Panc1 (cell line): ENCODE measurements at regions not wholly inside any gene's neighbourhood (a gene's known extent, or its start where the extent isn't known, plus 50 kb on each side); places are given as distances from the start of the nearest gene placed in this dataset.

Experiments
- ATAC-seq: fragments of 200-7000 bp; cut with Tn5 transposase; 2 replicates; pipeline ENCODE4 v1.9.1; 2020; ENCODE audit warnings: mild to moderate bottlenecking, moderate library complexity
- BruUV-seq: library from RNA; stranded (reverse); fragments of 400-500 nt; replicated peaks from 2 replicates; lab custom pipeline; 2021; lab: Mats Ljungman, UMichigan
- CTCF ChIA-PET: fragments of 300-600 bp; sonication (Branson Sonifier 250); formaldehyde crosslinking; loops from one replicate; lab custom pipeline; 2022; ENCODE audit warnings: antibody characterized with exemption; lab: Charles Lee
- POLR2A ChIA-PET: fragments of 300-600 bp; sonication (Branson Sonifier 250); formaldehyde crosslinking; loops from one replicate; lab custom pipeline; 2022; ENCODE audit warnings: antibody characterized with exemption; lab: Charles Lee
- DNase-seq: peaks from one replicate; pipeline ENCODE4 v3.0.0-alpha.2; 2010; ENCODE audit warnings: low read depth, low spot score
- H3K27ac ChIP-seq: 2 replicates; pipeline ENCODE4 v1.5.1; 2011; ENCODE audit warnings: mild to moderate bottlenecking, low read length, inconsistent platforms
- H3K27me3 ChIP-seq: fragments of 200-500 bp; sonication (Bioruptor generic); 2 replicates; pipeline ENCODE4 v1.6.0; 2014; ENCODE audit warnings: low read length, inconsistent platforms; ENCODE audit not compliant: control insufficient read depth, insufficient read depth
- H3K36me3 ChIP-seq: fragments of 200-500 bp; sonication (Bioruptor generic); 2 replicates; pipeline ENCODE4 v1.5.1; 2014; ENCODE audit warnings: inconsistent platforms, mild to moderate bottlenecking, low read length, moderate library complexity; ENCODE audit not compliant: control insufficient read depth, insufficient read depth
- H3K4me1 ChIP-seq: 2 replicates; pipeline ENCODE4 v1.5.1; 2011; ENCODE audit warnings: inconsistent platforms, mild to moderate bottlenecking, low read length, moderate library complexity; ENCODE audit not compliant: control insufficient read depth, insufficient read depth
- H3K4me3 ChIP-seq, 2 experiments: 2 replicates each; pipeline ENCODE4 v1.5.1; 2011 to 2012; ENCODE audit warnings: low read depth in 2 of 2, low read length in 2 of 2, mild to moderate bottlenecking in 2 of 2, inconsistent platforms in 1 of 2, moderate library complexity in 1 of 2
- H3K9me3 ChIP-seq: fragments of 200-500 bp; sonication (Bioruptor generic); 2 replicates; pipeline ENCODE4 v1.5.1; 2014; ENCODE audit warnings: low read depth, mild to moderate bottlenecking, inconsistent platforms, low read length, moderate library complexity; ENCODE audit not compliant: control insufficient read depth, insufficient read depth
- POLR2AphosphoS5 ChIP-seq: IDR thresholded peaks from 2 replicates; pipeline ENCODE4 v1.6.1; 2012; ENCODE audit warnings: mild to moderate bottlenecking, low read depth, low read length, moderate library complexity
- SIN3A ChIP-seq: IDR thresholded peaks from 2 replicates; pipeline ENCODE4 v1.6.1; 2012; ENCODE audit warnings: low read depth, mild to moderate bottlenecking, low read length, moderate library complexity, borderline replicate concordance; ENCODE audit not compliant: insufficient read depth
- TCF7L2 ChIP-seq: IDR thresholded peaks from 2 replicates; pipeline ENCODE4 v1.6.1; 2011; ENCODE audit warnings: mild to moderate bottlenecking, low read depth, low read length, inconsistent platforms
- in situ Hi-C: cut with HindIII; loops from 2 replicates; pipeline ENCODE4 v1.10.0; 2016; ENCODE audit warnings: low sequenced_read_pairs, low pct_unique_long_range_greater_than_20kb
- intact Hi-C: fragments of 100-400 bp; cut with micrococcal nuclease; formaldehyde crosslinking; loops from one replicate; pipeline ENCODE4 v1.10.0; 2022; ENCODE audit not compliant: unreplicated experiment
- TF ChIP-seq, protein P1 (sequence below), 2 experiments: IDR thresholded peaks; 2 replicates each; pipeline ENCODE4 v1.6.1; 2011 to 2012; ENCODE audit warnings: low read depth in 2 of 2, control low read depth in 1 of 2, low read length in 1 of 2, mild to moderate bottlenecking in 1 of 2, moderate library complexity in 1 of 2; ENCODE audit not compliant: insufficient read depth in 1 of 2
- TF ChIP-seq, protein P2 (sequence below): fragments of 450-650 bp; IDR thresholded peaks from 2 replicates; pipeline ENCODE4 v1.5.1; 2017; ENCODE audit warnings: mild to moderate bottlenecking

DNA sequence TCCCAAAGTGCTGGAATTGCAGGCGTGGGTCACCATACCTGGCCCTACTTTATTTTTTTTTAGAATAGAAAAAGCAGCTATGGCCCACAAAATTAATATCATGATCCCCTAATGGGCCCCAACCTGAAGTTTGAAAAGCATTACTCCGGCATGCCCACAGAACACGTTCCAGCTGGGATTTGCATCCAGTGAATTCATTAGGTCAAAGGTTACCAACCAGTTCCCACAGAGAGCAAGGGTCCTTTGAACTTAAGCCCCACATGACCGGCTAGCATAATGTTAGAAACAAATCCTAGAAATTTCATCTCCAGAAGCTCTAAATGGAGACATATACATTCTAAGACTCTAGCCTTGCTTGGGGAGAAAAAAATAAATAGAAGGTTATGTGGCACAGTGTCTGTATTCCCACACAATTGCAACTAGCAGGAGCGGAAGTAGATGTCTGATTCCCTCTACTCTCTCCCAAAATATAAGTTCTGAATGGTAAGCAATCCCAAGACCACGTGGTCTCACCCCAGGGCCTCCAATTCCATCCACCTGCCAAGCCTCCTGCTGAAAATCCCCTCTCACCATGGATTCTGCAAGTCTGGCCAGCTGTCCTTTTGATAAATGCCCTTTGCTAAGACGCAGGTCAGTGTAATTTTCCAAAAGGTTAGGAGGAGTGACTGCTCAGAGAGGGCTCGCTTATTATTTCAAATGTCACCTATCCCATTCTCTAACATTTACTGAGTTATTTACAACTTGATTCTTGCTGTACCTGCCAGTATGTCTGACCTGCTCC, 395.8 kb downstream of the NPIPA8 start:
- in situ Hi-C loops (no loop called here), intact Hi-C loops (no loop called here)
- Histone ChIP-seq H3K36me3 (no peaks in the 10 kb centered on the region), H3K9me3 (no peaks in the 10 kb centered on the region), H3K4me1 (no peaks in the 10 kb centered on the region), H3K27ac (no peak overlapping the region), H3K4me3 (no peak overlapping the region), H3K27me3 (peaks cover 7% of the 10 kb centered on the region)
- TF ChIP-seq SIN3A (no peak), POLR2AphosphoS5 (no peak), TCF7L2 (no peak)
- TF ChIP-seq, protein P1, sequence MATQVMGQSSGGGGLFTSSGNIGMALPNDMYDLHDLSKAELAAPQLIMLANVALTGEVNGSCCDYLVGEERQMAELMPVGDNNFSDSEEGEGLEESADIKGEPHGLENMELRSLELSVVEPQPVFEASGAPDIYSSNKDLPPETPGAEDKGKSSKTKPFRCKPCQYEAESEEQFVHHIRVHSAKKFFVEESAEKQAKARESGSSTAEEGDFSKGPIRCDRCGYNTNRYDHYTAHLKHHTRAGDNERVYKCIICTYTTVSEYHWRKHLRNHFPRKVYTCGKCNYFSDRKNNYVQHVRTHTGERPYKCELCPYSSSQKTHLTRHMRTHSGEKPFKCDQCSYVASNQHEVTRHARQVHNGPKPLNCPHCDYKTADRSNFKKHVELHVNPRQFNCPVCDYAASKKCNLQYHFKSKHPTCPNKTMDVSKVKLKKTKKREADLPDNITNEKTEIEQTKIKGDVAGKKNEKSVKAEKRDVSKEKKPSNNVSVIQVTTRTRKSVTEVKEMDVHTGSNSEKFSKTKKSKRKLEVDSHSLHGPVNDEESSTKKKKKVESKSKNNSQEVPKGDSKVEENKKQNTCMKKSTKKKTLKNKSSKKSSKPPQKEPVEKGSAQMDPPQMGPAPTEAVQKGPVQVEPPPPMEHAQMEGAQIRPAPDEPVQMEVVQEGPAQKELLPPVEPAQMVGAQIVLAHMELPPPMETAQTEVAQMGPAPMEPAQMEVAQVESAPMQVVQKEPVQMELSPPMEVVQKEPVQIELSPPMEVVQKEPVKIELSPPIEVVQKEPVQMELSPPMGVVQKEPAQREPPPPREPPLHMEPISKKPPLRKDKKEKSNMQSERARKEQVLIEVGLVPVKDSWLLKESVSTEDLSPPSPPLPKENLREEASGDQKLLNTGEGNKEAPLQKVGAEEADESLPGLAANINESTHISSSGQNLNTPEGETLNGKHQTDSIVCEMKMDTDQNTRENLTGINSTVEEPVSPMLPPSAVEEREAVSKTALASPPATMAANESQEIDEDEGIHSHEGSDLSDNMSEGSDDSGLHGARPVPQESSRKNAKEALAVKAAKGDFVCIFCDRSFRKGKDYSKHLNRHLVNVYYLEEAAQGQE (IDR thresholded peaks at IDR 0.05; ENCODE audit: insufficient read depth in 1 of 2, low read depth in 2 of 2, low read length in 1 of 2), result no peak
- TF ChIP-seq, protein P2, sequence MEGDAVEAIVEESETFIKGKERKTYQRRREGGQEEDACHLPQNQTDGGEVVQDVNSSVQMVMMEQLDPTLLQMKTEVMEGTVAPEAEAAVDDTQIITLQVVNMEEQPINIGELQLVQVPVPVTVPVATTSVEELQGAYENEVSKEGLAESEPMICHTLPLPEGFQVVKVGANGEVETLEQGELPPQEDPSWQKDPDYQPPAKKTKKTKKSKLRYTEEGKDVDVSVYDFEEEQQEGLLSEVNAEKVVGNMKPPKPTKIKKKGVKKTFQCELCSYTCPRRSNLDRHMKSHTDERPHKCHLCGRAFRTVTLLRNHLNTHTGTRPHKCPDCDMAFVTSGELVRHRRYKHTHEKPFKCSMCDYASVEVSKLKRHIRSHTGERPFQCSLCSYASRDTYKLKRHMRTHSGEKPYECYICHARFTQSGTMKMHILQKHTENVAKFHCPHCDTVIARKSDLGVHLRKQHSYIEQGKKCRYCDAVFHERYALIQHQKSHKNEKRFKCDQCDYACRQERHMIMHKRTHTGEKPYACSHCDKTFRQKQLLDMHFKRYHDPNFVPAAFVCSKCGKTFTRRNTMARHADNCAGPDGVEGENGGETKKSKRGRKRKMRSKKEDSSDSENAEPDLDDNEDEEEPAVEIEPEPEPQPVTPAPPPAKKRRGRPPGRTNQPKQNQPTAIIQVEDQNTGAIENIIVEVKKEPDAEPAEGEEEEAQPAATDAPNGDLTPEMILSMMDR, result no peak
- POLR2A ChIA-PET, result no interaction called here
- ATAC-seq (no peak), DNase-seq (no peak)
- BruUV-seq, result no TSS peak
- CTCF ChIA-PET, result no interaction called here

DNA sequence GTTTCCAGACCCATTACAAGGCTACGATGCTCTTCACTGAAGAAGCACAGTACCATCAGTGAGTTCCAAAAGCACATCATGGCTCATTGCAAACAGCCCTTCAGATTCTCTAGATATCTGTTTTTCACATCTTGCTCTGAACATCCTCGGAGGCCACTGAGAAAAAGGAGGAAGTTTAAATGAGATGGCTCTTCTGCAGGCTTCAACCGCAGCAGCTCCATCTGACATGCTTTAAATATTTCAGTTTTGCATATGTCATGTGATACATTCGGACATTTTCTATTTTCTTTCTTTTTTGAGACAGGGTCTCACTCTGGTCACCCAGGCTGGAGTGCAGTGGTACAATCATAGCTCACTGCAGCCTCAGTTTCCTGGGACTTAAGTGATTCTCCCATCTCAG, 396.8 kb downstream of the NPIPA8 start:
- Histone ChIP-seq H3K27ac (no peak overlapping the region), H3K9me3 (no peaks in the 10 kb centered on the region), H3K4me1 (no peaks in the 10 kb centered on the region), H3K4me3 (no peak overlapping the region), H3K36me3 (no peaks in the 10 kb centered on the region), H3K27me3 (peaks cover 2% of the 10 kb centered on the region; the same call in 1 of the 2 replicates)
- TF ChIP-seq SIN3A (no peak), TCF7L2 (no peak), POLR2AphosphoS5 (no peak)
- TF ChIP-seq, protein P1 (IDR thresholded peaks at IDR 0.05; ENCODE audit: insufficient read depth in 1 of 2, low read depth in 2 of 2, low read length in 1 of 2), result no peak
- TF ChIP-seq, protein P2, result no peak
- no TSS peak for BruUV-seq
- DNase-seq (no peak), ATAC-seq (no peak)
- CTCF ChIA-PET, result no interaction called here
- intact Hi-C loops, result no loop called here
- POLR2A ChIA-PET, result no interaction called here
- in situ Hi-C loops, result no loop called here
